ENCODE measurements at regions not wholly inside any gene's neighbourhood (a gene's known extent, or its start where the extent isn't known, plus 50 kb on each side); places are given as distances from the start of the nearest gene placed in this dataset.
"Not testable (repeated sequence)": the region's sequence is repeated elsewhere in the genome, so short reads cannot be mapped to it uniquely, and the experiment has no call there.

DNA sequence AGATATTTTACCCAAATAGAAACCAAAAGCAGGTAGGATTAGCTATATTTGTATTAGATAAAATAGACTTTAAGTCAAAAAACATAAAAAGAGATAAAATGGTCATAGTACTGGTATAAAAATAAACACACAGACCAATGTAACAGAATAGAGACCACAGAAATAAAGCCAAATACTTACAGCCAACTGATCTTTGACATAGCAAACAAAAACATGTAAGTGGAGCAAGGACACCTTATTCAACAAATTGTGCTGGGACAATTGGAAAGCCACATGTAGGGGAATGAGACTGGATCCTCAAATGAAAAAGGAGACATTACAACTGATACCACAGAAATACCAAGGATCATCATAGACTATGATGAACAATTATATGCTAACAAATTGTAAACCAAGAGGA is 94.5 kb upstream of the SIRPG start:
- no peak overlapping the region for H3K4me3 ChIP-seq (ENCODE audit: control insufficient read depth, low read depth, low read length)
- DNase-seq (ENCODE audit: low read depth), result no peak
- TF ChIP-seq, protein P1, sequence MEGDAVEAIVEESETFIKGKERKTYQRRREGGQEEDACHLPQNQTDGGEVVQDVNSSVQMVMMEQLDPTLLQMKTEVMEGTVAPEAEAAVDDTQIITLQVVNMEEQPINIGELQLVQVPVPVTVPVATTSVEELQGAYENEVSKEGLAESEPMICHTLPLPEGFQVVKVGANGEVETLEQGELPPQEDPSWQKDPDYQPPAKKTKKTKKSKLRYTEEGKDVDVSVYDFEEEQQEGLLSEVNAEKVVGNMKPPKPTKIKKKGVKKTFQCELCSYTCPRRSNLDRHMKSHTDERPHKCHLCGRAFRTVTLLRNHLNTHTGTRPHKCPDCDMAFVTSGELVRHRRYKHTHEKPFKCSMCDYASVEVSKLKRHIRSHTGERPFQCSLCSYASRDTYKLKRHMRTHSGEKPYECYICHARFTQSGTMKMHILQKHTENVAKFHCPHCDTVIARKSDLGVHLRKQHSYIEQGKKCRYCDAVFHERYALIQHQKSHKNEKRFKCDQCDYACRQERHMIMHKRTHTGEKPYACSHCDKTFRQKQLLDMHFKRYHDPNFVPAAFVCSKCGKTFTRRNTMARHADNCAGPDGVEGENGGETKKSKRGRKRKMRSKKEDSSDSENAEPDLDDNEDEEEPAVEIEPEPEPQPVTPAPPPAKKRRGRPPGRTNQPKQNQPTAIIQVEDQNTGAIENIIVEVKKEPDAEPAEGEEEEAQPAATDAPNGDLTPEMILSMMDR (conservative IDR thresholded peaks at IDR 0.05; ENCODE audit: control insufficient read depth, insufficient read depth, low read depth, low read length), result no peak

DNA sequence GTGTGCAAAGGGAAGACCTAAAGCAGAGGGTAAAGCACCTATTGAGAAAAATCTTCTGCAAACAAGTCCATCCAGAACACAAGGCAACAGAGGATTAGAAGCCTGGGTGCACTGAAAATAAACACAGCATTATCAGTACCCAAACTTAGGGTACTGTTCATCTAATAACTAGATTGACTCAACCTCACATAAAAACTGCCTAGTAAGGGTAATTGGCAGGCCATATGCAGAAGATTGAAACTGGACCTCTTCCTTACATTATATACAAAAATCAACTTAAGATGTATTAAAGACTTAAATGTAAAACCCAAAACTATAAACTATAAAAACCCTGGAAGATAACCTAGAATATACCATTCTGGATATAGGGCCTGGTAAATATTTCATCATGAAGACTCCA is 91.2 kb upstream of the SIRPG start:
- DNase-seq (ENCODE audit: low read depth), result no peak
- H3K4me3 ChIP-seq (ENCODE audit: control insufficient read depth, low read depth, low read length), result no peak overlapping the region
- TF ChIP-seq, protein P1 (conservative IDR thresholded peaks at IDR 0.05; ENCODE audit: control insufficient read depth, insufficient read depth, low read depth, low read length), result no peak

DNA sequence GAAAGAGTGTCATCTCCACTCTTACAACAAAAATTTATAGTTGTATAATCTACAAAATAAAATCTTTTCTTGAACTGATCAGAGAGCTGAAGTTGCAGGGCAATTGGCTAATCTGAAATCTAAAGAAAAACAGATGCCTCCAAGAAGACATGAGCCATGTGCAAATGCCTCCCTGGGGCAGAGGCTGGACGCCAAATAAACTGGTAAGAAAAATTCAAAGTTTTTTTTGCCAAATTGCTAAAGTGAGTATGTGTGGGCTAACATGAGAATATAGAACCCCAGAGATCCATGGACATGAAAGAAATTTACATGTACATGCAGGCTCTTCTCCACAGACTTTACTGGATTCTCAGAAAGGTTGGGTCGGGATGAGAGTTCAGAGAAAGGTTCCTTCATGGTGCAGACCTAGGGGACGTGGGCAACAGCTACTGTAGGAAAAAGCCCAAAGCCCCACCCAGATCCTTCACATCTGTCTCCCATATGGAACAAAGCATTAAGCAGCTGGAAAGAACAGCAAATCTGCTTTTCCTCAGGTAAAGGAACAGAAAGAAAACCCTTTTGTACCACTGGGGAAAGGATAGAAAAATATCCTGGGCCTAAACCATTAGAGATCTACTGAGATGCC is 90.5 kb upstream of the SIRPG start:
- DNase-seq (ENCODE audit: low read depth), result no peak
- TF ChIP-seq, protein P1 (conservative IDR thresholded peaks at IDR 0.05; ENCODE audit: control insufficient read depth, insufficient read depth, low read depth, low read length), result no peak
- H3K4me3 ChIP-seq (ENCODE audit: control insufficient read depth, low read depth, low read length), result no peak overlapping the region

DNA sequence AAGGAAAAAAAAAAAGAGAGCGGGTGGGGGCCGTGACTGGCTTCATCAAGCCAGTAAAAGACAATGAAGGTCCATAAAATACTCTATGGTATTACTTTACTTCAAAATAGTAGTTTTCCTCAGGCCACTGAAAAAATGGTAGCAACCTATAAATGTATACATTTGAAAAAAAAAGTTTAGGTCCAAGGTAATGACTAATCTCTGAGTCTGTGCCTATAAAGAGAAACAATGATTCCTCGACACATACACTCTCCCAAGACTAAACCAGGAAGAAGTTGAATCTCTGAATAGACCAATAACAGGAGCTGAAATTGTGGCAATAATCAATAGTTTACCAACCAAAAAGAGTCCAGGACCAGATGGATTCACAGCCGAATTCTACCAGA is 84.5 kb upstream of the SIRPG start:
- DNase-seq (ENCODE audit: low read depth); H3K4me3 ChIP-seq (ENCODE audit: control insufficient read depth, low read depth, low read length): not testable (repeated sequence)

DNA sequence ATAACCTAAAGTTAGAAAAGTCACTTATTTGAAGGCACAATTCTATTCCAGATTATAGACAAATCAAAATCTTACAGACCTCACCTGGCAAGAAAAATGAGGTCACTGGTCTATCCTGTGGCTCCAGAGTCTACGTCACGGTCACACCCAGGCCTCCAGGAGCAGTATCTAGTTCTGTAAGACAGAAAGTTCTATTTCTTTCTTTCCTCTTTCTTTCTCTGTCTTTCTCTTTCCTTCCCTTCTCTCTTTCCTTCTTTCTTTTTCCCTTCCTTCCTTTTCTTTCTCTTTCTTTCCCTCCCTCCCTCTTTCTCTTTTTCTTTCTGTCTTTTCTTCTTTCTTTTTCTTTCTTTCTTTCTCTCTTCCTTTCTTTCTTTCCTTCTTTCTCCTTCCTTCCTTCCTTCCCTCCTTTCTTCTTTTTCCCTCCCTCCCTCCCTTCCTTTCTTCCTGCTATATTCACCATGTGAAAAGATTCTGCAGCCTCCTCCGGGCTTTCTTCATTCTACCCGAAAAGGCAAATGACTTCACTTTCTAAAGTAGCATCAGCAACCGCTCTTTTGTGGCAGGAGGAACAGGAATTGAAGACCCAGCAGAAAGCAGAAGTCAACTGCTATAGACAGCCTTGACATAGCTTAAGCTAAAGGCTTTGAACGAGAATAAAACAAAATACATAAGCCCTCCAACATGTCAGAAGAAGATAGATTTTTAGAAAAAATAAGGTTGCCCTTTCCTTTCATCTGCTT is 83.9 kb upstream of the SIRPG start:
- H3K4me3 ChIP-seq (ENCODE audit: control insufficient read depth, low read depth, low read length), result no peak overlapping the region
- no peak for DNase-seq (ENCODE audit: low read depth)
- TF ChIP-seq, protein P1 (conservative IDR thresholded peaks at IDR 0.05; ENCODE audit: control insufficient read depth, insufficient read depth, low read depth, low read length), result no peak

DNA sequence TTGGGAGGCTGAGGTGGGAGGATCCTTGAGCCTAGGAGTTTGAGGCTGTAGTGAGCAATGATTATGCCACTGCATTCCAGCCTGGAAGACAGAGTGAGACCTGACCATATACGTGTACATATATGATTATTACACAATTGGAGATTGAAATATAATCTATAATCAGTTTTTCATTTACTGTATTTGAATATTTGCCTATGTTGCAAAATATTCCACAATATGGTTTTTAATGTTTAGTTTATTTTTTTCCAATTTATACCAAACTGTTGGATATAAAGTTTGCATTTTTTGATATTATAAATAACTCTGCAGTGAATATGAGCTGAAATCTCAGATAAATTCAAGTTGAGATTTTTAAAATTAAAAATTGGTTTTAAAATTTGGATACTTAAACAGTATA is 79.6 kb upstream of the SIRPG start:
- no peak overlapping the region for H3K4me3 ChIP-seq (ENCODE audit: control insufficient read depth, low read depth, low read length)
- TF ChIP-seq, protein P1 (conservative IDR thresholded peaks at IDR 0.05; ENCODE audit: control insufficient read depth, insufficient read depth, low read depth, low read length), result no peak
- DNase-seq (ENCODE audit: low read depth), result no peak

DNA sequence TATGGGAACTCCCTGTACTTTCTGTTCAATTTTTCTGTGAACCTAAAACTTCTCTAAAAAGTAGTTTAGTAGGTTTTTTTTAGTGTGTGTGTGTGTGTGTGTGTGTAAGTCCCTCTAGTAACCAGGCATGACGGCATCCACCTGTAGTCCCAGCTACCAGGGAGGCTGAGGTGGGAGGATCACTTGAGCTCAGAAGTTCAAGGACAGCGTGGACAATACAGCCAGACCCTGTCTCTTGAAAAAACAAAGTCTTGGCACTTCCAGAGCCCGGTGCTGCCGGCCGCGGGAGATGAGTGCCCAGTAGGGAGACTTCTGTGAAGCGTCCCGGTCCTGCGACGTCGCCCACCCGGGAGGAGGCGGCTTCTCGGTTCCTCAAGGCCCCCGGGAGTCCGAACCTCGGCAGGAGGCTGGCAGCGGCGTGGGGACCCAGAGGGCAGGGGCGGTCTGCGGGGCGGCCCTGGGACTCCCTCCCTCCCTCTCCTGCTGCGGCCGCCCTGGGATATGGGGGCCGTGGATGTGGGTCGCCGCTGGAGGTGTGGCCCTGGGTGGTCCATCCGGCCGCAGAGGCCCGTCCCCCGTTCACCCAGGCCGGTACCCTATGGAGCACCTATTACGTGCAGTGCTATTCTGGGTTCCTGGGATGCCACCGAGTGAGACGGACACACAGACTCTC is 78.0 kb upstream of the SIRPG start:
- H3K4me3 ChIP-seq (ENCODE audit: control insufficient read depth, low read depth, low read length), result no peak overlapping the region
- TF ChIP-seq, protein P1 (conservative IDR thresholded peaks at IDR 0.05; ENCODE audit: control insufficient read depth, insufficient read depth, low read depth, low read length), result no peak
- no peak for DNase-seq (ENCODE audit: low read depth)

Data from fibroblast of mammary gland (primary cell).